ENCODE measurements at regions not wholly inside any gene's neighbourhood (a gene's known extent, or its start where the extent isn't known, plus 50 kb on each side); places are given as distances from the start of the nearest gene placed in this dataset.

- peaks cover 0 to 35% (median 0%) of the 10 kb centered on the region in 4 donors for H3K27me3 ChIP-seq
- WGBS, 2 donors = 80 to 81% methylated on average over 18 to 19 of the region's 19 CpGs
- intact Hi-C loops (cut with DNase I) = loop anchor here (10.0 kb wide), 1 partner anchor 1022 kb away; no protein-coding TSS in a partner anchor
- H3K27ac ChIP-seq = no peak overlapping the region
- H3K36me3 ChIP-seq = no peaks in the 10 kb centered on the region
- no peaks in the 10 kb centered on the region for H3K9me3 ChIP-seq
- peaks cover 0 to 6% (median 0%) of the 10 kb centered on the region in 3 donors for H3K4me1 ChIP-seq
- no peak overlapping the region for H3K4me3 ChIP-seq
- no peak for DNase-seq
- TF ChIP-seq POLR2A (IDR thresholded peaks at IDR 0.05) = no peak
- TF ChIP-seq CTCF (IDR thresholded peaks at IDR 0.05) = no peak
These were observed 61.4 kb downstream of the HAPSTR1 start for GRCh38 chr16:9152649-9153501.

- Histone ChIP-seq H3K27ac (no peak overlapping the region), H3K27me3 (peaks cover 0 to 35% (median 0%) of the 10 kb centered on the region in 4 donors), H3K4me3 (no peak overlapping the region), H3K4me1 (peaks cover 0 to 6% (median 0%) of the 10 kb centered on the region in 3 donors), H3K9me3 (no peaks in the 10 kb centered on the region), H3K36me3 (no peaks in the 10 kb centered on the region)
- DNase-seq = no peak
- 72 to 89% methylated on average over 4 of the region's 4 CpGs for WGBS, 2 donors
- intact Hi-C loops (cut with DNase I) = loop anchor here (10.0 kb wide), 1 partner anchor 1021 kb away; no protein-coding TSS in a partner anchor
- TF ChIP-seq POLR2A (IDR thresholded peaks at IDR 0.05) (no peak), CTCF (IDR thresholded peaks at IDR 0.05) (no peak)
These were observed 62.0 kb downstream of the HAPSTR1 start for GRCh38 chr16:9153502-9153864.

- Histone ChIP-seq H3K4me1 (peaks cover 0 to 6% (median 0%) of the 10 kb centered on the region in 3 donors), H3K27ac (no peak overlapping the region), H3K4me3 (no peak overlapping the region), H3K36me3 (no peaks in the 10 kb centered on the region), H3K9me3 (no peaks in the 10 kb centered on the region), H3K27me3 (peaks cover 0 to 45% (median 0%) of the 10 kb centered on the region in 4 donors)
- intact Hi-C loops (cut with DNase I) = loop anchor here (10.0 kb wide), 1 partner anchor 1020 kb away; no protein-coding TSS in a partner anchor
- DNase-seq = no peak
- TF ChIP-seq POLR2A (IDR thresholded peaks at IDR 0.05) (no peak), CTCF (IDR thresholded peaks at IDR 0.05) (no peak)
- 57% methylated on average over 12 to 26 of the region's 30 CpGs for WGBS, 2 donors
These were observed 63.3 kb downstream of the HAPSTR1 start for GRCh38 chr16:9154567-9155410.

GRCh38 chr16:9155871-9156270 is 64.4 kb downstream of the HAPSTR1 start:
- H3K4me1 ChIP-seq = peaks cover 0 to 13% (median 0%) of the 10 kb centered on the region in 3 donors
- H3K4me3 ChIP-seq = no peak overlapping the region
- H3K27me3 ChIP-seq = peaks cover 0 to 47% (median 0%) of the 10 kb centered on the region in 4 donors
- no peak overlapping the region for H3K27ac ChIP-seq
- no peaks in the 10 kb centered on the region for H3K9me3 ChIP-seq
- intact Hi-C loops (cut with DNase I) = loop anchor here (10.0 kb wide), 1 partner anchor 1019 kb away; no protein-coding TSS in a partner anchor
- H3K36me3 ChIP-seq = no peaks in the 10 kb centered on the region
- 60 to 68% methylated on average over 5 of the region's 5 CpGs for WGBS, 2 donors
- TF ChIP-seq POLR2A (IDR thresholded peaks at IDR 0.05) (no peak), CTCF (IDR thresholded peaks at IDR 0.05) (no peak)
- no peak for DNase-seq
